ENCODE measurements at regions not wholly inside any gene's neighbourhood (a gene's known extent, or its start where the extent isn't known, plus 50 kb on each side); places are given as distances from the start of the nearest gene placed in this dataset.
A peak's percentile ranks its signal among the peaks of the same experiment; 100 is the strongest.

- TF ChIP-seq, protein P1, sequence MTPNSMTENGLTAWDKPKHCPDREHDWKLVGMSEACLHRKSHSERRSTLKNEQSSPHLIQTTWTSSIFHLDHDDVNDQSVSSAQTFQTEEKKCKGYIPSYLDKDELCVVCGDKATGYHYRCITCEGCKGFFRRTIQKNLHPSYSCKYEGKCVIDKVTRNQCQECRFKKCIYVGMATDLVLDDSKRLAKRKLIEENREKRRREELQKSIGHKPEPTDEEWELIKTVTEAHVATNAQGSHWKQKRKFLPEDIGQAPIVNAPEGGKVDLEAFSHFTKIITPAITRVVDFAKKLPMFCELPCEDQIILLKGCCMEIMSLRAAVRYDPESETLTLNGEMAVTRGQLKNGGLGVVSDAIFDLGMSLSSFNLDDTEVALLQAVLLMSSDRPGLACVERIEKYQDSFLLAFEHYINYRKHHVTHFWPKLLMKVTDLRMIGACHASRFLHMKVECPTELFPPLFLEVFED (CRISPR knock-in tag; conservative IDR thresholded peaks at IDR 0.05) = peak; percentile 40; the same call in 1 of the 2 replicates
- TF ChIP-seq MAFF (IDR thresholded peaks at IDR 0.05; ENCODE audit: low read length) (no peak), KLF1 (tag; IDR thresholded peaks at IDR 0.05) (no peak), ZNF347 (CRISPR knock-in tag; IDR thresholded peaks at IDR 0.05; ENCODE audit: low read depth) (no peak), IRF9 (tag; IDR thresholded peaks at IDR 0.05) (peak; percentile 45; the same call in 1 of the 2 replicates), RBM34 (IDR thresholded peaks at IDR 0.05; ENCODE audit: borderline replicate concordance, insufficient read depth, low read length) (no peak), RERE (CRISPR knock-in tag; IDR thresholded peaks at IDR 0.05; ENCODE audit: borderline replicate concordance) (no peak), TCF7L2 (IDR thresholded peaks at IDR 0.05; ENCODE audit: low read depth, low read length) (no peak), SNIP1 (IDR thresholded peaks at IDR 0.05; ENCODE audit: low read depth) (no peak), ZNF512 (tag; IDR thresholded peaks at IDR 0.05) (no peak), POLR2AphosphoS2 (IDR thresholded peaks at IDR 0.05; ENCODE audit: low read length) (no peak), SREBF1 (IDR thresholded peaks at IDR 0.05; ENCODE audit: borderline replicate concordance, low read depth, low read length) (no peak), CBX3 (IDR thresholded peaks at IDR 0.05; ENCODE audit: borderline replicate concordance in 1 of 2, low read length in 2 of 2) (no peak), MAZ (CRISPR knock-in tag; conservative IDR thresholded peaks at IDR 0.05 in 1 of 2, IDR thresholded peaks at IDR 0.05 in 1 of 2) (peak in 1 of 2 experiments; percentile 34; a peak in 1 of 4 replicates)
- TF ChIP-seq, protein P2, sequence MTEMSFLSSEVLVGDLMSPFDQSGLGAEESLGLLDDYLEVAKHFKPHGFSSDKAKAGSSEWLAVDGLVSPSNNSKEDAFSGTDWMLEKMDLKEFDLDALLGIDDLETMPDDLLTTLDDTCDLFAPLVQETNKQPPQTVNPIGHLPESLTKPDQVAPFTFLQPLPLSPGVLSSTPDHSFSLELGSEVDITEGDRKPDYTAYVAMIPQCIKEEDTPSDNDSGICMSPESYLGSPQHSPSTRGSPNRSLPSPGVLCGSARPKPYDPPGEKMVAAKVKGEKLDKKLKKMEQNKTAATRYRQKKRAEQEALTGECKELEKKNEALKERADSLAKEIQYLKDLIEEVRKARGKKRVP (CRISPR knock-in tag; IDR thresholded peaks at IDR 0.05) = peak; percentile 21; the same call in 1 of the 2 replicates
- TF ChIP-seq, protein P3, sequence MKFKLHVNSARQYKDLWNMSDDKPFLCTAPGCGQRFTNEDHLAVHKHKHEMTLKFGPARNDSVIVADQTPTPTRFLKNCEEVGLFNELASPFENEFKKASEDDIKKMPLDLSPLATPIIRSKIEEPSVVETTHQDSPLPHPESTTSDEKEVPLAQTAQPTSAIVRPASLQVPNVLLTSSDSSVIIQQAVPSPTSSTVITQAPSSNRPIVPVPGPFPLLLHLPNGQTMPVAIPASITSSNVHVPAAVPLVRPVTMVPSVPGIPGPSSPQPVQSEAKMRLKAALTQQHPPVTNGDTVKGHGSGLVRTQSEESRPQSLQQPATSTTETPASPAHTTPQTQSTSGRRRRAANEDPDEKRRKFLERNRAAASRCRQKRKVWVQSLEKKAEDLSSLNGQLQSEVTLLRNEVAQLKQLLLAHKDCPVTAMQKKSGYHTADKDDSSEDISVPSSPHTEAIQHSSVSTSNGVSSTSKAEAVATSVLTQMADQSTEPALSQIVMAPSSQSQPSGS (CRISPR knock-in tag; IDR thresholded peaks at IDR 0.05) = no peak
Measured at GRCh38 chr3:170766253-170766652, 103.7 kb downstream of the RPL22L1 start (continued).

All from K562 (cell line).